GM21825 (cell line): ENCODE measurements at regions not wholly inside any gene's neighbourhood (a gene's known extent, or its start where the extent isn't known, plus 50 kb on each side); places are given as distances from the start of the nearest gene placed in this dataset.
"Not testable (repeated sequence)": the region's sequence is repeated elsewhere in the genome, so short reads cannot be mapped to it uniquely, and the experiment has no call there.

Source experiments
- ATAC-seq: cut with Tn5 transposase; IDR thresholded peaks from one replicate; pipeline ENCODE4 v1.9.1; 2021; ENCODE audit warnings: mild to moderate bottlenecking, moderate library complexity; ENCODE audit not compliant: unreplicated experiment

DNA sequence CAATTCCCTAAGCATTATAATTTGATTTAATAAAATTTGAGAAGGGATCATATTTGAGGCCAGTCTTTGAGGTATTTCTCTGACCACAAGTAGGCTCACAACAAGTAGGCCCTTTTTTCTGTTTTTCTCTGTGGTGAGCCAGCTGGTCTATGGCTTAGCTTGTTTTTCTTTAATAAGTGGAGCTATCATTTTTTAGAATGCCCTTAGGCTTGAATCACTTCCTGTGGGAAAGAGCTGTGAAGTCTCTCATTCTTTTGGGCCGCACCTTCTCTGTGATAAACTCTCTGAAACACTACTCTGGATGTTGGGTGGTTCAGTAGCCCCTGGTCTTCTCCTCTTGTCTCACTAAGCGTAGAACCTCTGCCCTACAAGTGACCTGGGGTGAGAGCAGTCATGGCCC lies 235.9 kb downstream of the SUCLG1 start:
- ATAC-seq: no peak

DNA sequence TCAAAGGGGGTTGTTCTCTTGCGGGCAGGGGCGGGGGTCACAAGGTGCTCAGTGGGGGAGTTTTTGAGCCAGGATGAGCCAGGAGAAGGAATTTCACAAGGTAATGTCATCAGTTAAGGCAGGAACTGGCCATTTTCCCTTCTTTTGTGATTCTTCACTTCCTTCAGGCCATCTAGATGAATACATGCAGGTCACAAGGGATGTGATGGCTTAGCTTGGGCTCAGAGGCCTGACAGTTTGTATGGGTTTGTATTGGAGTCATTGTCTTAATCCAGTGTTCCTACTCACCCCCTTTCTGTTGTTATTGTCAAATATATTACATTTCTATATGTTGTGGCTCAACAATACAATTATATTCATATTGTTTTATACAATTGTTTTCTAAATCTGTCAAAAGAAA lies 238.0 kb downstream of the SUCLG1 start:
- not testable (repeated sequence) for ATAC-seq

DNA sequence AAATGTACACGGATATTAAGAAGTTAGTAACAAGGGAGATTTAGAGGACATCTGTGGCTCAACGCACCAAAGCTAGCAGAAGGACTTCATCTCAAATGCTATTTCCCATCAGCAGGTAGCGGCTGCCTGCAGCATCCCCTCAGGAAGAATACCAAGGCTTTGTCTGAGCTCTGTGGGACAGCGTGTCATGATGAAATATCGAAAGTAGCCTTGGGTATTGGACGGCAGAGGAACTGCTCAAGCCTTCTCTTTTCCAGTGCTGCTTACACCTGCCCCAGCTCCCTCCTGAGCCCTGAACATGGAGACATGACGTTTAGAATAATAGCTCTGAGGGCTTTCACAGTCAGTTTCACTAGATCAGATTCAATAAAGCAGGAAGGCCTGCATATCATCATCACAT lies 241.6 kb downstream of the SUCLG1 start:
- ATAC-seq: no peak

DNA sequence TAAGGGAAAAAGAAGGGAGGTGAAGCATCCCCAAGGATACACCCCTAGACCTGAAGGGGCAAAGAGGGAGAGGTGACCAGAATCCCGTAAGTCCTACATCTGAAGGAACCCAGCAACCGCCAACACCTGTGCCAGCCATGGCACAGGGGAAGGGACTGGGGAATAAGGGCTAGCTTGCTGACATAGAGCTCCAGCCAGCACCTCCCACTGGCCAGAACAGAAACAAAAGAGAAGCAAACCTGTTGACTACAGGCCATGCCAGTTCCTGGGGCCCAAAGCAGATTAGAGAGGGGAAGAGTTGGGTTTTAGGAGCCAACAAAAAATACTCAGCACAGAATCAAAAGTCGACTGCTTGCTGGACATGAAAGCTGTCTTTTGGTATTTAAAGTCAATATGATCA lies 244.6 kb downstream of the SUCLG1 start:
- no peak for ATAC-seq

DNA sequence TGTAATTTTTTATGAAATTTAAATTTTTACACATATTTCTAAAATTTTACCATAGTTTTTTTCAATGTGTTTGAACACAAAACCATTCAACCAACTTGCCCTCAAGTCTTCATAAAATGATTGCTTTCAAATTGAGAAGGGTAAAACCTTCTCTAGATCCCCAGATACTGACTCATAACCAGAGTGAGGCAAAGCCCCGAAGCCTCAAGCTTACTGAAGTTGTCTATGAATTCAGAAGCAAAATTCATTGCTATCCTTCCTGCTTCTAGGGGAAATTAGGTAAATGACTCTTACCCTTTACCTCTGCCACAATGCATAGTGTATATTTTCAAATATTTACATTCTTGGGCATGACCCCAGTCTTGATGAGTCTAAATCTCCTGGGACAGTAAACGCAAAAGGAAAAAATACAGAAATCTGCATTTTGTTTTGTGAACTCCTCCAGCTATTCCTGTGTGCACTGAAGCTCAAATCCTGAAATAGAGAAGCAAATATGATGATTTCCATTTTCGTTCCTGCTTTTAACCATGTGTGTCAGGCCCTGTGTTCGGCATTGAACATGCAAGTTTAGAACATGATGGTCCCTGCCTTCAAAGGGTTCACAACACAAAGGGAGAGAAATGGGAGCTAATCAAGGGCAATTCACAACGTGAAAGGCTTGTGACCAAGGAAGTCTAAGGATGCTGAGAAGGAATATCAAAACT lies 246.3 kb downstream of the SUCLG1 start:
- peak; percentile 96 for ATAC-seq

DNA sequence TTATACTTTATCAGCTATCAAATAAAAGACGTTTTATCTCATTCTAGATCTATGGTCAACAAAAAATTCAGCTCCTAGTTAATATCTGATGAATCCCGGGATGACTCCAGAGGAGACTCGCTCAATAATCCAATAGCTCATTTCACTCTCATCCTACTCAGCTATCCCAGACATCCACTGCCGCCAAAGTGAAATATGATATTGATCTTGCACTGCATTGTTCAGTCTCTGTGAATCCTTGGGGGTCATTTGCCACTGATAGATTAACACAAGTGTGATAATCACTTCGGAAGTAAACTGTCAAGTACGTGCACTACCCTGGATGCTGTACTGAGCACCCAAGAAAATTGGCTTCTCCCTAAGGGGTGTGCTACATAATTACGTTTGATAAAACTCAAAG lies 249.1 kb downstream of the SUCLG1 start:
- no peak for ATAC-seq

DNA sequence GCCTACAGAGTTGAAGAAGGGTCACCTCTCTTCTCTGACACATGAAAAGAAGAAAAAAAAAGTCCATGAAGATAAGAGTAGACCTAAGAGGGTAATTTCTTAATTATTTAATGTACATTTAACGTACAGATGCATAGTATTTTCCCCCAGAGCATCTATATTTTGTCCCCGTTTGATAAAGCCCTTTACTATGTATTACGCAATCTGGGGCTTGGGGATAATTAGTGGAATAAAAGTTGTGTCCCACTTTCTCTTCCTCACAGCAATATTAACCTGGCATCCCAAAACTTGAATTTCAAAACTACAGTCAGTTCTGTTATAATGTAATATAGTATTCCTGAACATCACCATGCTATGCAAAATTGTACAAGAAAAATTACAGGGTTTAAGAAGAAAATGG lies 254.1 kb downstream of the SUCLG1 start:
- ATAC-seq: no peak

DNA sequence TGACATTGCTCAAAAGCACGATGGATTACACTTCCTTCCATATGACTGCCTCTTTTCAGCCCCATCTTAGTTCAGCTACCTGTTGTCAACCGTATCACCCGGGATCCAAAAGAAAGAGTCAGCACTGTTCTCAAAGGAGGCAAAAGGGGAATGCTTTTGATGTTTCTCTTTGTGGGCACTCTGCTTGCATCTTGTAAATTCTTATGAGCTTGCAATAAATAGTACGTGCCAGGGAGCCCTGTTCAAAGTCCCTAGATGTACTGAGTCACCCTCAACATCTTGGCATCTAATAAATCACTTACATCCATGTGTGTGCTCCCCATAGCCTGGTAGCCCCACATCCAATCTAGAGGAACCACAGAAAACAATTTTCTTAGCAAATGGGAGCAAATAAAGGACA lies 256.9 kb downstream of the SUCLG1 start:
- ATAC-seq: no peak

DNA sequence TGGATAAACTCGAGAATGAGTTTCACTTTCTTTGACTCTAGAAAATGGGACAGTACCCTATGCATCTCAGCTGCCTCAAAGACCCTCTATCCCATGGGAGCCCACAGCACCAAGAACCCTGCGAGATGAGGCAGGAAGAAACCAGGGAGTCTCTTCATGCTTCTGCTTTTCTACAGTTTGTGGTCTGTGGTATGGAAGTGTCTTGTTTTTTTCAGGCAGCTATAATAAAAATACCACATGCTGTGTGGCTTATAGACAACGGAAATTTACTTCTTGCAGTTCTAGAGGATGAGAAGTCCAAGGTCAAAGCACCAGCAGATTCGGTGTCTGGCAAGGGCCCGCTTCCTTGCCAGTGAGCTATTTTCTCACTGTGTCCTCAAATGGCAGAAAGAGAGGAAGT lies 257.9 kb downstream of the SUCLG1 start:
- no peak for ATAC-seq

DNA sequence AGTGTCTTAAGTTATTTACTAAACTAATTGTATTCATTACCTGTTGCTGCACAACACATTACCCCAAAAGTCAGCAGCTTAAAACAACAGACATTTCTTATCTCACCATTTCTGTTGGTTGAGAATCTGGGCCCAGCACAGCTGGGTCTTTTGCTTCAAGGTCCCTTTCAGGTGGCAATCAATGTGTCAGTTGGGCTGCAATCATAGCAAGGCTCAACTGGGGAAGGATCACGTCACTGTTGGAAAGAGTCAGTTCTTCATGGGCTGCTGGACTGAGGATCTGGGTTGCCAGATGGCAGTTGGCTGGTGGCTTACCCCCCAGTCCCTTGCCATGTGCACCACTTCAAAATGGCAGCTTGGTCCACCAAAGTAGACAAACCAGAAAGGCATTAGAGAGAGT lies 261.2 kb downstream of the SUCLG1 start:
- ATAC-seq: no peak

DNA sequence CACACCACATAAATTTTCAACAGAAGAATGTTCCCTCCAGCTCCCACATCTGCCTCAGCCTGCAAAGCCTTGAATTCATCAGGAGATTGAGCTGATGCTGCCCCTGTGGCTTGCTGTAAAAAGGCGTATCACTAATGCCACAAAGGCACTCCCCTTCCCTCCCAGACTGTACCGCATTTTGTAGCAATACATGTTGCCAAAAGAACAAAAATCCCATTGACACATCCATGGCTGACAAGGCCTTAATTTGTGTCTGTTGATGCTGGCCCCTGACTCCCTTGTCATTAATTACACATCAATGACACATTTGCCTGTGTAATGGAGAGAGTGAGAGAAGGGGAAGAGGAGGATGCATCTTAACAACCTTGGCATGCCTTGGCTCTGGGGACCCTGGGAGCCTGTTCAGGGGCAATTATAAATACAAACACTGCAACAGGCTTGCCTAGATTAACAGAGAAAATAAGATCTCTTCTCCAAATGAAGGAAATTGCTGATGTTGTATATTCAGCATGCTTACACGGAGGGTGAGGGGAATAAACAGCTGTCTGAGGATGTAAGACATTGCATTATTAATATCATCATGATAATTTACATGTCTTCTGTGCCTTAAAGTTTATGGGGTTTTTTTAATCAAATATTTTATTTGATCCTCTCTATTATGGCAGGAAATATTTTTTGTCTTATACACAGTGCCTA lies 264.0 kb downstream of the SUCLG1 start:
- ATAC-seq: no peak

DNA sequence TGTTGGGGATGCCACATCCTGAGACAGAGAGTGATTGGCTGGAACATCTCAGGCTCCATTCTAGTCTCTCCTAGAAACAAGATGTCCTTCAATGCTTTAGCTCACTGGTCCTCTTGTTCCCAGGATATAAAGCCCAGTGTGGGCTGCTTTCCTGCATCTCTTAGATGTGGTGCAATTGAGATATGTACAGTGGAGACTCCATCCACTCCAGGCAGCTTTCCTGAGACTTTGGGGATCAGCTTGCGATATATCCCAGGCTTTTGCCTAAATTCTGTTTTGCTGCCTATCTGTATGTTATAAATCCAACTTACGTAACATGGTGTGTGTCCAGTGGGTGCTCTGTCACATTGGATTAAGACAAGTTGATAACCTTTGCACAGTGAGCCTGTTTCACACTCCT lies 264.9 kb downstream of the SUCLG1 start:
- ATAC-seq: no peak

DNA sequence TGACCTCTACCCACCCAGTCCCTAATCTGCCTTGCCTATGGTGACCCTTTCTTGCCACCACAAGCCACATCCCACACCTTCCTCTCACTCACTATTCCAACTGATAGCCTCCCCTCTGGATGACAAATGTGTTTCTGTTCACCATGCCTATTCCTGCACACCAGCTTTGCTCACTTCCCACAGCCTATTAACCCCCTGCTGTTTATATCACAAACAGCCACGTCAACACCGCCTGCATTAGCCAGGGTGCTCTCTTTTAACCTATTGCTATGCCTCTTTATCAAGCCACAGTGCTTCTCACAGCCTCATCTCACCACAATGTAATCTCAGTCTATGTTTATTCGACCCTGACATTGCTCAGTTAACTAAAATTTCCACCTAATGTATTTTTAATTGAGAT lies 271.8 kb downstream of the SUCLG1 start:
- no peak for ATAC-seq

DNA sequence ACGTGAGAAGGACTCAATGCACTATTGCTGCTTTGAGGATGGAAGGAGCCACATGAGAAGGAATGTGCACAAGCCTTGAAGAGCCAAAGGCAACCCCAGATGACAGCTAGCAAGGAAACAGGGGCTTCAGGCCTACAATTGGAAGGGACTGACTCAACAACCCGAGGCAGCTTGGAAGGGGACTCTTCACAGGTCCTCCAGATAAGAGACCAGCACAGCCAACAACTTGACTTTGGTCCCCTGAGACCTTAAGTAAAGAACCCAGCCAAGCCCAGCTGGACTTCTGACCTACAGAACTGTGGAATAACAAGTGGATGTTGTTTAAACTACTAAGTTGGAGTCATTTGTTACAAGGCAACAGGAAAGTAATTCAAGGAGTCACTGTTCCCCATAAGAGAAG lies 277.2 kb downstream of the SUCLG1 start:
- ATAC-seq: no peak

DNA sequence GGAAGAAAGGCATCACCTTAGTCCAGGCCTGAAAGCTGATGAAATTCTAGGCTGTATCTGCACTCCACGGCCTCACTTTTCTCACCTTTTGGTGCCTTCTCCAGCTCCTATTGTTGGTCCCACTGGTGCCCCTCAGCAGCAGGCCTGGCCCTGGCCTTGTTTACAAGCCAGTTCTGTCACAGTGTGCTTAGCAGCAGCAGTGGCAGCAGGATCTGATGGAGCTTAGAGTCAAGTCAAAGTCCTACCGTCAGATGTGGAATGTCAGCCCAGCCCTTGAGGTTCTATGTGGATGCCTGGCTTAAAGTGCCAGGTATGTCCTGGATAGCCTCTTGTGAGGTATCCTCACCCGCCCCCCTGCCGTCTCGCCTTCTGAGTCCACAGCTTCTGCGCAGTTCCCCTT lies 281.3 kb downstream of the SUCLG1 start:
- ATAC-seq: no peak

DNA sequence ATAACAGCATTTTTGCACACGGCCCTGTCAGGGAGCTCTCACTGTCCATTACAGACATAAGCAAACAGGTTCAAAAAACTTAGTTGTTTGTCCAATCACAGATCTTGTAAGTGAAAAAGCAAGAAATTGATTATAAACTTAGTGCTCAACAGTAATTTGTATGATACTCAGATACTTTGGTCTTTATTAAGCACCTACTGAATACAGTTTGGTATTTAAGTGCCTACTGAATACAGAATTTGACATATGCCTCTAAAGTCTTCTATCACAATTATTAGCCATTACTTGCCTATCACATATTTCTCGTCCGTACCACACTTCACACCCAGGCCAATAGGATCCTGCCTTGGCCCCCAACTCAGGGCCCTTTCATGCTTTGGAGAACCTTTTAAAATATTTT lies 283.1 kb downstream of the SUCLG1 start:
- no peak for ATAC-seq

DNA sequence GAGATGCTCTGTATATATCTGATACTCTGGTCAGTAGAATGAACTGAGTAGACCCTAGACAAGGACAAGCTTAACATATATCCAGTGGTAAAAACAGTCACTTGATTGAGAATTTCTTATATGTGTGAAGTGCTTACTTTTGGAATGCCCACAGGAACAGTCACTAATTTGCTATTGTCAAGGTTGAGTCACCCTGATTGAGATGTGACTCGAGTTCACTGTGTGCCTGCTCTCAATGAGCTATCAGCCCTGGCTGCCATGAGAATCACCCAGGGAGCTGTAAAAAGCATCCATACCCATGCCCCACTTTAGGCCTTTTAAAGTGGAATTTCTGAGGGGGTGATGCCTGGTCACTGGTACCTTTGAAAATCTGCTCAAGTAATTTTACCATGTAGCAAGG lies 283.7 kb downstream of the SUCLG1 start:
- no peak for ATAC-seq

DNA sequence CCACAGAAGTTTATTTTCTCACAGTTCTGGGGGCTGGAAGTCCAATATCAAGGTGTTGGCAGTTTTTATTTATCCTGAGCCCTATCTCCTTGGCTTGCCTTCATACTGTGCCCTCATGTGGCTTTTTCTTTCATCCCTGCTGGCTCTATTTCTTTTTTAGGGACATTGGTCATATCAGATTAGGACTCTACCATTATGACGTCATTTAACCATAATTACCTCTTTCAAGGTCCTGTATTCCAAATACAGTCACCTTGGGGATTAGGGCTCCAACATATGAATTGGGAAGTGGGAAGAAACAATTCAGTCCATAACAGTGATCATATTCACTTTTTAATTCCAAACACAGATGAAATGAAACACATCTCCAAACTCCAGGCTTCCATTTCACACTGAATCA lies 286.0 kb downstream of the SUCLG1 start:
- ATAC-seq: no peak

DNA sequence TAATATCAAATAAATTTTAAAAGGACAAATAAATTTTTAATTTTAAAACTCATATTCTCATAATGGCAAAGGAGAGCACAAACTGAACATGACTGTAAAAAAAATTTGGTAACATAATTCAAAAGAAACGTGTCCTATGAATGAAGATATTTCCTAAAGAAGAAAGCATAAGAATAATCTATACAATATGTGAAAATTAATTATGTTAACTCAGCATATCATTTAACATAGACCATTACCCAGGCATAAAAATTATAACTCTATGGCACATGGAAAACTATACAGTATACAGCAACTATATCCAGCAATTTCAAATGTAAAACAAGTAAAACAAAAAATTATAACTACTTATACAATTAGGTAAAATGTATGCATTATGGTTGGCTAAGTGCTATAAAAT lies 288.1 kb downstream of the SUCLG1 start:
- no peak for ATAC-seq

DNA sequence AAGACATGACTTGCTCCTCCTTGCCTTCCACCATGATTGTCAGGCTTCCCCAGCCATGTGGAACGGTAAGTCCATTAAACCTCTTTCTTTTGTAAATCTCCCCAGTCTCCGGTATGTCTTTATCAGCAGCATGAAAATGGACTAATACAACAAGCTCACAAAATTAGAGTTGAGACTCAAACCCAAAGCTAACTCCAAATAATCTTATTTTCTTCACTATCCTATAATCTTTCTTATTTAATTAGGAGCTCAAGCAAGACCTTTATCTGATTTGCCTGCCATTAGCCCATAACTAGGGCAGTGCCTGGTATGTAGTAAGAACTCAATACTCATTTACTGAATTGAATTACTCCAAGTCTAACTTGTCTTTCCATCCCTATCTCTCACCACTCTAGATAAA lies 289.2 kb downstream of the SUCLG1 start:
- no peak for ATAC-seq

DNA sequence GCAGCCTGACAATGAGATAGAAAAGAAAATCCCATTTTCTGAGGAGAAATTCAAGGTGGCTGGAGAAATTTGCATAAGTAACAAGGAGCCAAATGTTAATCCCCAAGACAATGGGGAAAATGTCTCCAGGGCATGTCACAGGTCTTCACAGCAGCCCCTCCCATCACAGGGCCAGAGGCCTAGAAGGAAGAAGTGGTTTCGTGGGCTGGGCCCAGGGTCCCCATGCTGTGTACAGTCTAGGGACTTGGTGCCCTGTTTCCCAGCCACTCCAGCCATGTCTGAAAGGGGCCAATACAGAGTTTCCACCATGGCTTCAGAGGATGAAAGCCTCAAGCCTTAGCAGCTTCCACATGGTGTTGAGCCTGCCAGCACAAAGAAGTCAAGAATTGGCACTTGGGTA lies 290.5 kb downstream of the SUCLG1 start:
- not testable (repeated sequence) for ATAC-seq

DNA sequence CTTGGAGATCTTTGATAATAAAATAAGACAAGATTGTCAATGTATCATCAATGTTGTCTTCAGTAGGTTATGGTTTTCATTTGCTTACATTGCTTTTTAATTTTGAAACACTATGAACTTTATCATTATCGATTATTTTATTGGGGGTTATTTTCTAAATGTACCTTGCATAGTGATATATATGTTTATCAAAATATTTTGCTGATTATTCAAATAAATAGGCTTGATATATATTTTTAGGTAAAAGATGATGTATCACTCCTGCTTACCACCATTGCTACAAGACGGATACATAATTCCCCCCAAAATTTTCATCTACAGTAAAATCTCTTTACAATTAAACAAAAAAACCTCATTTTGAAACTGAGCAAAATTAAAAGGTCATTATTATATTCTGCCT lies 293.8 kb downstream of the SUCLG1 start:
- no peak for ATAC-seq

DNA sequence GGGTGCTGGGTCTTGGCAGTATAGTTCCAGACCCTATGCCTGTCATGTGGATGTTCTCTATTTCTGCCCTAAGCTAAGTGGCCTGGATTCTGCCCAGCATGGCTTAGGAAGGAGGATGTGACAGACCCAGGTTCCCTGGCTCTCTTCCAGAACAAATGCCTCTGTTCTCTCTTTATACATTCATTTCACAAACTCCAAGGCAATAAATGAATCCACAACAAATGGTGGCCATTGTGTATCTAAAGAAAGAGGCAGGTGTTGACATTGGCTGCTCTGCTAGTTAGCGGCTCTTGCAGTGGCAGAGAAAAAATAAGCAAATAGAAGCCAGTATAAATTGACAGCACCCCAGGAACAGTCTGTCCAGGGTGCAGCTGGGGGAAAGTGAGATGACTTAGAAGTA lies 298.6 kb downstream of the SUCLG1 start:
- ATAC-seq: no peak
